NT2/D1 (cell line): ENCODE measurements at regions not wholly inside any gene's neighbourhood (a gene's known extent, or its start where the extent isn't known, plus 50 kb on each side); places are given as distances from the start of the nearest gene placed in this dataset.

Experiments used
- SUZ12 ChIP-seq: IDR thresholded peaks from 2 replicates; pipeline ENCODE4 v1.6.1; 2011; ENCODE audit not compliant: insufficient read length, insufficient read depth; ENCODE audit errors: extremely low read depth
- YY1 ChIP-seq: IDR thresholded peaks from 2 replicates; pipeline ENCODE4 v1.6.1; 2011; ENCODE audit not compliant: insufficient read length, insufficient read depth

GRCh38 chr2:136215449-136215848, 97.5 kb upstream of the CXCR4 start:
- TF ChIP-seq SUZ12 (no peak), YY1 (no peak)
